ENCODE measurements at regions not wholly inside any gene's neighbourhood (a gene's known extent, or its start where the extent isn't known, plus 50 kb on each side); places are given as distances from the start of the nearest gene placed in this dataset.

GRCh38 chr9:26243029-26243697 is 564.9 kb upstream of the TUSC1 start:
- Histone ChIP-seq H3K27me3 (ENCODE audit: control insufficient read depth, insufficient read depth, low read length) (no peaks in the 10 kb centered on the region), H3K9ac (ENCODE audit: low read length) (no peak overlapping the region), H3K27ac (ENCODE audit: low read depth, low read length) (no peak overlapping the region), H3K9me3 (ENCODE audit: control insufficient read depth, insufficient read depth, low read depth, low read length) (peaks cover under 1% of the 10 kb centered on the region; the same call in 1 of the 2 replicates), H3K4me3 (ENCODE audit: low read depth, low read length) (no peak overlapping the region), H3K36me3 (ENCODE audit: control insufficient read depth, insufficient read depth, low read length) (no peaks in the 10 kb centered on the region), H3K4me1 (ENCODE audit: control insufficient read depth, insufficient read depth, low read length) (no peaks in the 10 kb centered on the region)

GRCh38 chr9:26240020-26240419 is 561.8 kb upstream of the TUSC1 start:
- H3K36me3 ChIP-seq (ENCODE audit: control insufficient read depth, insufficient read depth, low read length) = no peaks in the 10 kb centered on the region
- H3K4me3 ChIP-seq (ENCODE audit: low read depth, low read length) = no peak overlapping the region
- H3K4me1 ChIP-seq (ENCODE audit: control insufficient read depth, insufficient read depth, low read length) = no peaks in the 10 kb centered on the region
- H3K27me3 ChIP-seq (ENCODE audit: control insufficient read depth, insufficient read depth, low read length) = no peaks in the 10 kb centered on the region
- no peak overlapping the region for H3K9ac ChIP-seq (ENCODE audit: low read length)
- no peak overlapping the region for H3K27ac ChIP-seq (ENCODE audit: low read depth, low read length)
- H3K9me3 ChIP-seq (ENCODE audit: control insufficient read depth, insufficient read depth, low read depth, low read length) = no peaks in the 10 kb centered on the region

- Histone ChIP-seq H3K4me1 (ENCODE audit: control insufficient read depth, insufficient read depth, low read length) (no peaks in the 10 kb centered on the region), H3K27me3 (ENCODE audit: control insufficient read depth, insufficient read depth, low read length) (no peaks in the 10 kb centered on the region), H3K4me3 (ENCODE audit: low read depth, low read length) (no peak overlapping the region), H3K36me3 (ENCODE audit: control insufficient read depth, insufficient read depth, low read length) (no peaks in the 10 kb centered on the region), H3K9me3 (ENCODE audit: control insufficient read depth, insufficient read depth, low read depth, low read length) (no peaks in the 10 kb centered on the region), H3K9ac (ENCODE audit: low read length) (no peak overlapping the region), H3K27ac (ENCODE audit: low read depth, low read length) (no peak overlapping the region)
Measured at GRCh38 chr9:26237256-26237655, 559.0 kb upstream of the TUSC1 start.

GRCh38 chr9:26234865-26235264 is 556.6 kb upstream of the TUSC1 start:
- Histone ChIP-seq H3K27ac (ENCODE audit: low read depth, low read length) (no peak overlapping the region), H3K27me3 (ENCODE audit: control insufficient read depth, insufficient read depth, low read length) (no peaks in the 10 kb centered on the region), H3K4me3 (ENCODE audit: low read depth, low read length) (no peak overlapping the region), H3K9ac (ENCODE audit: low read length) (no peak overlapping the region), H3K4me1 (ENCODE audit: control insufficient read depth, insufficient read depth, low read length) (no peaks in the 10 kb centered on the region), H3K36me3 (ENCODE audit: control insufficient read depth, insufficient read depth, low read length) (no peaks in the 10 kb centered on the region), H3K9me3 (ENCODE audit: control insufficient read depth, insufficient read depth, low read depth, low read length) (no peaks in the 10 kb centered on the region)

- no peak overlapping the region for H3K4me3 ChIP-seq (ENCODE audit: low read depth, low read length)
- H3K9ac ChIP-seq (ENCODE audit: low read length) = no peak overlapping the region
- no peaks in the 10 kb centered on the region for H3K27me3 ChIP-seq (ENCODE audit: control insufficient read depth, insufficient read depth, low read length)
- H3K4me1 ChIP-seq (ENCODE audit: control insufficient read depth, insufficient read depth, low read length) = no peaks in the 10 kb centered on the region
- no peaks in the 10 kb centered on the region for H3K36me3 ChIP-seq (ENCODE audit: control insufficient read depth, insufficient read depth, low read length)
- no peaks in the 10 kb centered on the region for H3K9me3 ChIP-seq (ENCODE audit: control insufficient read depth, insufficient read depth, low read depth, low read length)
- no peak overlapping the region for H3K27ac ChIP-seq (ENCODE audit: low read depth, low read length)
Measured at GRCh38 chr9:26231391-26231790, 553.1 kb upstream of the TUSC1 start.

- Histone ChIP-seq H3K27me3 (ENCODE audit: control insufficient read depth, insufficient read depth, low read length) (no peaks in the 10 kb centered on the region), H3K9me3 (ENCODE audit: control insufficient read depth, insufficient read depth, low read depth, low read length) (no peaks in the 10 kb centered on the region), H3K36me3 (ENCODE audit: control insufficient read depth, insufficient read depth, low read length) (no peaks in the 10 kb centered on the region), H3K27ac (ENCODE audit: low read depth, low read length) (no peak overlapping the region), H3K4me3 (ENCODE audit: low read depth, low read length) (no peak overlapping the region), H3K4me1 (ENCODE audit: control insufficient read depth, insufficient read depth, low read length) (no peaks in the 10 kb centered on the region), H3K9ac (ENCODE audit: low read length) (no peak overlapping the region)
Measured at GRCh38 chr9:26229324-26230054, 551.2 kb upstream of the TUSC1 start.

- Histone ChIP-seq H3K36me3 (ENCODE audit: control insufficient read depth, insufficient read depth, low read length) (no peaks in the 10 kb centered on the region), H3K27me3 (ENCODE audit: control insufficient read depth, insufficient read depth, low read length) (no peaks in the 10 kb centered on the region), H3K9ac (ENCODE audit: low read length) (no peak overlapping the region), H3K4me1 (ENCODE audit: control insufficient read depth, insufficient read depth, low read length) (no peaks in the 10 kb centered on the region), H3K4me3 (ENCODE audit: low read depth, low read length) (no peak overlapping the region), H3K27ac (ENCODE audit: low read depth, low read length) (no peak overlapping the region), H3K9me3 (ENCODE audit: control insufficient read depth, insufficient read depth, low read depth, low read length) (no peaks in the 10 kb centered on the region)
Measured at GRCh38 chr9:26228273-26228672, 550.0 kb upstream of the TUSC1 start.

DNA sequence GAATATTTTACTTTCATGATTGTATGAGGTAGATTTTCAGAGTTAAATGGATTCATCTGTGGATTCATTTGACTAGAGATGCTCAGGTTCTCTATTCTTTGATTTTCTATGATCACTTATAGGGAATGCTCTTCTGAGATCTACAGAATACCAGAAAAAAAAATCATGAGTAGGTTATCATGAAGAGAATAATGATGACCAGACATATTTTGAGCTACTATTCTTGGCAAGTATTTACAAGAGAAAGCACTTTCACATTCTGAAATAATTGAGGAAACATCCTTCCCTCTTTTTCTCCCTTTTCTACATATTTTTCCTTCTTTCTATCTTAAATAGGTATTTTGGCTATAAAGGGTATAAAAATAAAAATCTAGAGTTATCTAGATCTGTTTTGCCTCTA is 543.0 kb upstream of the TUSC1 start:
- no peak overlapping the region for H3K27ac ChIP-seq (ENCODE audit: low read depth, low read length)
- no peaks in the 10 kb centered on the region for H3K36me3 ChIP-seq (ENCODE audit: control insufficient read depth, insufficient read depth, low read length)
- H3K4me3 ChIP-seq (ENCODE audit: low read depth, low read length) = no peak overlapping the region
- no peaks in the 10 kb centered on the region for H3K27me3 ChIP-seq (ENCODE audit: control insufficient read depth, insufficient read depth, low read length)
- no peak overlapping the region for H3K9ac ChIP-seq (ENCODE audit: low read length)
- H3K9me3 ChIP-seq (ENCODE audit: control insufficient read depth, insufficient read depth, low read depth, low read length) = peaks cover 4% of the 10 kb centered on the region
- no peaks in the 10 kb centered on the region for H3K4me1 ChIP-seq (ENCODE audit: control insufficient read depth, insufficient read depth, low read length)

DNA sequence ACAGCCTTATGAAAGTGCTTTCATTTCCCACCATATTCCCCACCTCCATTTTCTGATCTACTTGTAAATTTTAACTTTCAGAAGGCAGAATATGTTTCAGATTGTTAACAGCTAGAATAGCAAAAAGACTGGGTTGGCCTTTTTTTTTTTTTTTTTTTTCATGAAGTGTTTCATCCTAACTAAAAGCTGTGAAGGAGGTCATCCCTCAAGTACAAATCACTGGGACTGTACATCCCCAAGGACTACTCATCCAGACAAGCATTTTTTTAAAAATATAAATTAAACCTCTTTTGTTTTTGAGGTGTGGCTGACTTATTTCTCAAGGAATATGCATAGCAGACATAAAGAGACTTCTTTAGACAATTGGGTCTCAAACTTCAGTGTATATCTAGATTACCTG is 542.1 kb upstream of the TUSC1 start:
- Histone ChIP-seq H3K36me3 (ENCODE audit: control insufficient read depth, insufficient read depth, low read length) (no peaks in the 10 kb centered on the region), H3K27me3 (ENCODE audit: control insufficient read depth, insufficient read depth, low read length) (no peaks in the 10 kb centered on the region), H3K27ac (ENCODE audit: low read depth, low read length) (no peak overlapping the region), H3K9me3 (ENCODE audit: control insufficient read depth, insufficient read depth, low read depth, low read length) (peaks cover 12% of the 10 kb centered on the region), H3K9ac (ENCODE audit: low read length) (no peak overlapping the region), H3K4me1 (ENCODE audit: control insufficient read depth, insufficient read depth, low read length) (no peaks in the 10 kb centered on the region), H3K4me3 (ENCODE audit: low read depth, low read length) (no peak overlapping the region)

DNA sequence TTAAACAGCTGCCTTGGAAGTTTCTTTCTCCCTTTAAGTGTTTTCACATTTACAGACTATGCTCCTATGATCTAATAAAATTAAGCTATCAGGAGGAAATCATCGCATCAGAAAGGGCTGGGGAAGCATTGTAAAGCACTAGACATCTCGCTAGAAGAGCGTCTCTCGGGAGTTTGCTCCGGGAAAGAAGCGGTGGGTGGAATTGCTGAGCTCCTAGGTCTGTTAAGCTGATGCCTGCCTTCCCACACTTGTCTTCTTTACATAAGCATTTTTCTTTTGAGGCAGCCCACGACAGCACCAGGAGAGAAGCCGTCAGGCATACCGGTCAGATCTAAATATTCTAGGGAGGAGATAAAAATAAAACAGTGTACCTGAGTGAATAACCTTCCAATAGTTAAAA is 541.7 kb upstream of the TUSC1 start:
- Histone ChIP-seq H3K27ac (ENCODE audit: low read depth, low read length) (no peak overlapping the region), H3K36me3 (ENCODE audit: control insufficient read depth, insufficient read depth, low read length) (no peaks in the 10 kb centered on the region), H3K4me3 (ENCODE audit: low read depth, low read length) (no peak overlapping the region), H3K4me1 (ENCODE audit: control insufficient read depth, insufficient read depth, low read length) (no peaks in the 10 kb centered on the region), H3K9ac (ENCODE audit: low read length) (no peak overlapping the region), H3K9me3 (ENCODE audit: control insufficient read depth, insufficient read depth, low read depth, low read length) (peaks cover 14% of the 10 kb centered on the region), H3K27me3 (ENCODE audit: control insufficient read depth, insufficient read depth, low read length) (no peaks in the 10 kb centered on the region)

- H3K27ac ChIP-seq (ENCODE audit: low read depth, low read length) = no peak overlapping the region
- H3K36me3 ChIP-seq (ENCODE audit: control insufficient read depth, insufficient read depth, low read length) = no peaks in the 10 kb centered on the region
Measured at GRCh38 chr9:26216702-26217101, 538.5 kb upstream of the TUSC1 start.

More at GRCh38 chr9:26216702-26217101, 538.5 kb upstream of the TUSC1 start:
- Histone ChIP-seq H3K4me1 (ENCODE audit: control insufficient read depth, insufficient read depth, low read length) (no peaks in the 10 kb centered on the region), H3K27me3 (ENCODE audit: control insufficient read depth, insufficient read depth, low read length) (no peaks in the 10 kb centered on the region), H3K4me3 (ENCODE audit: low read depth, low read length) (no peak overlapping the region), H3K9ac (ENCODE audit: low read length) (no peak overlapping the region), H3K9me3 (ENCODE audit: control insufficient read depth, insufficient read depth, low read depth, low read length) (peaks cover 18% of the 10 kb centered on the region)
